ENCODE measurements at regions not wholly inside any gene's neighbourhood (a gene's known extent, or its start where the extent isn't known, plus 50 kb on each side); places are given as distances from the start of the nearest gene placed in this dataset.
"Not testable (repeated sequence)": the region's sequence is repeated elsewhere in the genome, so short reads cannot be mapped to it uniquely, and the experiment has no call there.

GRCh38 chr22:27250886-27251285, 550.7 kb downstream of the MN1 start:
- Mint-ChIP-seq H3K9me3 (peaks cover 16% of the 10 kb centered on the region), H3K4me3 (no peak overlapping the region), H3K4me1 (peaks cover 12% of the 10 kb centered on the region), H3K27ac (no peak overlapping the region), H3K36me3 (no peaks in the 10 kb centered on the region)
- no peak for ATAC-seq
- no peak for DNase-seq (ENCODE audit: low spot score in 2 of 2)

GRCh38 chr22:27251563-27251962, 550.0 kb downstream of the MN1 start:
- Mint-ChIP-seq H3K36me3 (no peaks in the 10 kb centered on the region), H3K4me3 (no peak overlapping the region), H3K27ac (no peak overlapping the region), H3K4me1 (peaks cover 9% of the 10 kb centered on the region), H3K9me3 (peaks cover 15% of the 10 kb centered on the region)
- DNase-seq (ENCODE audit: low spot score in 2 of 2) (no peak), ATAC-seq (no peak)

GRCh38 chr22:27252282-27253049, 549.1 kb downstream of the MN1 start:
- no peak for ATAC-seq
- no peak for DNase-seq (ENCODE audit: low spot score in 2 of 2)
- H3K4me3 Mint-ChIP-seq = no peak overlapping the region

DNA sequence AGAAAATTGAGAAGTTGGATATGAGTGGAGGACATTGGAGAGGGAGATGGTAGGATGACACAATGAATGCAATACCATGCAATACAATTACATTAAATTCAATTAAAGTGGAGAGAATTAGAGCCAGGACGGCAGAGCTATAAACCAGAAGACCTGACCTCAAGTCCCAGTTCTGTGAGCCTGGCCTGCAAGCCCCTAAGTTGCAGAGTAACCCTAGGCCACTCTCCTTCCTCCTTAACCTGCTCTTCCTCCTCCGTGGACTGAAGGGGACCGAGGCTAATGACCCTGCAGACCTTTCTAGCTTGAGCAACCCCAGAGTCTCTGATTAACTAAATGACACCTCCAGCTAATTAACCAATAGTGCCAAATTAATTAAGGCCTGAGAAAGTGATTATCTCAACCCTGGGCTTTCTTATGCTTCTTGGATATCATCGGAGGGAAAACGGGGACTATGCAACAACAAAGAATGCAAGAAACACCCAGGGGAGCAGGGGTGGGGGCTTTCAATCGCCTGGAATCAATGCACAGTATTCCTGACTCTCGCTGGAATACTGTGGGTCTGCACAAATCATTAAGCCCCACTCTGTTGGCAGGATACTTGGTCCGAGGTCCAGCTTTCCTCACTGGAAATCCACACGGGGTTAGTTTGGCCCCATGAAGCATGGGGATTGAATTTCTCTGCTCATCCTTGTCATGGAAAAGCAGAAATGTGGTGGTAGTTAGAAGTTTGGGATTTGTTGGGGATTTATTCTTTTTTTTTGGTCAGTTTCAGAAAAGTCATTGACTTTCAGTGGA, 548.3 kb downstream of the MN1 start:
- no peak for ATAC-seq
- DNase-seq (ENCODE audit: low spot score in 2 of 2) = no peak
- no peak overlapping the region for H3K4me3 Mint-ChIP-seq

More at GRCh38 chr22:27252282-27253049, 549.1 kb downstream of the MN1 start:
- Mint-ChIP-seq H3K9me3 (peaks cover 12% of the 10 kb centered on the region), H3K4me1 (no peaks in the 10 kb centered on the region), H3K27ac (no peak overlapping the region), H3K36me3 (no peaks in the 10 kb centered on the region)

DNA sequence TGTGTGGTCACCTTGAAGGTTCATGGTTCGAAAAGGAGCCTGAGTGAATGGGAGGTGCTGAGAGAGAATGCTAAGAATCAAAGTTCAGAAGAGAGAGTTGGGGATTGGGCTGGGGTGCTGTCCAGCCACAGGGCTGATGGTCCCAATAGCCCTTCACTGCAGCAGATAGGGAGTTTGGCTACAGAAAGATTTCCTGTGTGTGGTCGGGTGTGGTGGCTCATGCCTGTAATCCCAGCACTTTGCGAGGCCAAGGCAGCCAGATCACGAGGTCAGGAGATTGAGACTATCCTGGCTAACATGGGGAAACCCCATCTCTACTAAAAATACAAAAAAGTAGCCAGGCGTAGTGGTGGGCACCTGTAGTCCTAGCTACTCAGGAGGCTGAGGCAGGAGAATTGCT, 547.5 kb downstream of the MN1 start:
- H3K4me3 Mint-ChIP-seq, H3K27ac Mint-ChIP-seq, H3K36me3 Mint-ChIP-seq: not testable (repeated sequence)

More for the DNA sequence above, 548.3 kb downstream of the MN1 start:
- Mint-ChIP-seq H3K9me3 (peaks cover 12% of the 10 kb centered on the region), H3K36me3 (no peaks in the 10 kb centered on the region), H3K4me1 (no peaks in the 10 kb centered on the region), H3K27ac (no peak overlapping the region)

DNA sequence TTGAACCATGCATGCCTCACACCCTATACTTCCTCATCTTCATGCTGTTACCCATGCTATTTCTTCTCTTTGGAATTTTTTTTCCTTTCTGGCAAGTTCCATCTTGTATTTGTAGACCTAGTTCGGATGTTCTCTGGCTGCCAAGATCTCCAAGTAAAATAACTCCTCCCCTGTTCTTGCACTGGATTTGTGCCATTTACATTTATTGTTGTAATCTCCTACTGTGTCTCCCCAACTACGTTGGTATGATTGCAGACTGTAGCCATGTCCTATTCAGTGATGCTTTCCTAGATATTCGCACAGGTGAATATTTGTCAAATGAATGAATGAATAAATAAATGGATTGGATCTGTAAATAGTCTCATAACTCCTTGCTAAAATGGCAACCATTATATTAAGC, 546.0 kb downstream of the MN1 start:
- Mint-ChIP-seq H3K4me1 (peaks cover 6% of the 10 kb centered on the region), H3K36me3 (no peaks in the 10 kb centered on the region), H3K4me3 (no peak overlapping the region), H3K9me3 (peaks cover 12% of the 10 kb centered on the region), H3K27ac (no peak overlapping the region)
- DNase-seq (ENCODE audit: low spot score in 2 of 2) = no peak
- no peak for ATAC-seq

More for the DNA sequence above, 547.5 kb downstream of the MN1 start:
- H3K9me3 Mint-ChIP-seq = peaks cover 12% of the 10 kb centered on the region
- H3K4me1 Mint-ChIP-seq; ATAC-seq; DNase-seq (ENCODE audit: low spot score in 2 of 2): not testable (repeated sequence)

GRCh38 chr22:27257987-27258386, 543.6 kb downstream of the MN1 start:
- H3K9me3 Mint-ChIP-seq = peaks cover 12% of the 10 kb centered on the region
- H3K4me1 Mint-ChIP-seq = peaks cover 6% of the 10 kb centered on the region
- H3K36me3 Mint-ChIP-seq = no peaks in the 10 kb centered on the region
- H3K4me3 Mint-ChIP-seq = no peak overlapping the region
- H3K27ac Mint-ChIP-seq = no peak overlapping the region
- no peak for DNase-seq (ENCODE audit: low spot score in 2 of 2)
- no peak for ATAC-seq

DNA sequence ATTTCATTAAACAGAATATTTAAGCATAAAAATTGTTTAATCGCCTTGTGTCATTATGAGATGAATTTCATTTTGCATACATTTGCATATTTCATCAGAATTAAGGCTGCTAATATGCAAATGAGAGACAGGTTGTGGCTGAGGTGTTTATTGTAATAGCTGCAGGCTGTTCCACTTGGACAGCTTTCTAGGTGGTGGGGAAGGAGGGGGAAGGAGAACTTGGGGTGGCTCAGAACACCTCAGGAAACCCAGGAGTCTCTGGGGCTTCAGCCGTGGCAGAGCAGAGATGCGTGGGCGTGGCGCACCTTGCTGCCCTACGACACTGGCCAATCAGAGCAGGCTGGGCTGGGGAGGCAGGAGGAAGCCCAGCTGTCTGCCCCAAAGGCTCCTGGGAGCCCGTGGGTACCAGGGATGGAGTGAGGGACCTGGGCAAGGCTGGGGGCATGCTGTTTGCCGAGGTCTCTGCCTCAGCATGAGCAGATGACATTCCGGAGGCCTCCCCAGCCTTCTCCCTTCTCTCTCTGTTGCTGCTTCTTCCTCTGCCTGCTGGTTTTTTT, 542.9 kb downstream of the MN1 start:
- H3K27ac Mint-ChIP-seq = no peak overlapping the region
- ATAC-seq = no peak
- DNase-seq (ENCODE audit: low spot score in 2 of 2) = no peak
- H3K4me1 Mint-ChIP-seq = peaks cover 6% of the 10 kb centered on the region
- H3K36me3 Mint-ChIP-seq = no peaks in the 10 kb centered on the region
- H3K9me3 Mint-ChIP-seq = peaks cover 16% of the 10 kb centered on the region
- no peak overlapping the region for H3K4me3 Mint-ChIP-seq

DNA sequence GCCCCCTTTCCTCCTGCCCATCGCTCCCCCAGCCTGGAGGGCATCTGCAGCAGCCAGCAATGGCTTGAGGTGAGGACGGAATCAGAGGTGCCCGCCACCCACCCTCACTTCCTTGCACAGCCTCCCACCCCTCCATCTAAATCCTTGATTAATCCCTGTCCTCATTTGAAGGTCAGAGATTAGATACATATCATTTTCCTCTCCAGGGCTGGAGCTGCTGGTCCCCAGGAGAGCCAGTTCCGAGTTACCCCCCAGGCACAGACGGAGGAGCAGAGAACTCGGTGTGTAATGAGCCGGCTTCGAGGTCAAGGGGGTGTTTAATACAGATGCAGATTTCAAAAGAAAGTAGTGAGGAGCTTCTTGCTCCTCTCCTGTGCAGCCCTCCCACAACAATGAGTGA, 542.1 kb downstream of the MN1 start:
- no peak for DNase-seq (ENCODE audit: low spot score in 2 of 2)
- no peak overlapping the region for H3K4me3 Mint-ChIP-seq
- H3K27ac Mint-ChIP-seq = no peak overlapping the region
- no peaks in the 10 kb centered on the region for H3K36me3 Mint-ChIP-seq
- ATAC-seq = no peak
- peaks cover 6% of the 10 kb centered on the region for H3K4me1 Mint-ChIP-seq
- H3K9me3 Mint-ChIP-seq = peaks cover 19% of the 10 kb centered on the region

DNA sequence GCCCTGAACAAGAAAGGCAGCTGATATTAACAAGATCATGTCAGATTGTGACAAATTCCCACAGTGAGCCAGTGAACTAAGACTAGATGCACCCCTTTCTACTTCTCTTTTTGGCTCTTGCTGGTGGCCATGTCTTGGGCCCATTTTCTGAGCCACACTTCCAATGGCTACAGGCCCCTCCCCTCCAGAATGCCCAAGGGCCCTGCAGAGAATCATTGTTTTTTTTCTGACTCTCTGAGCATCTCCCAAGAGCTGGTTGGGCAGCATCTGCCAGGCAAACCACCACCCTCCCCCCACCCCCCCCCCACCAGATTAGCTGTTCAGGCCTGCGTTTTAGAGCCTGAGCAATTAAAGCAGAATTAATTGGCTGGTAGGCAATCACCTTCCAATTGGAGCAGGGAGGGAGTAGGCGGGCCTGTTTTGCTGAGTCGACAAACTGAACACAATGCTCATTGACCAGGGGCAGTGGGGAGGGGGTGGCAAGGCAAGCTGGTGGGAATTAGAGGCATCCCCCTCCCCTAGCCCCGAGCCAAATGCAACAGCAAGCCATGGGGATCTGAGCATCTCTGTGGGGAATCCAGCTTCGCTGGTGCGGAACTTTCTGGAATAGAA, 541.4 kb downstream of the MN1 start:
- DNase-seq (ENCODE audit: low spot score in 2 of 2) (no peak), ATAC-seq (no peak)
- Mint-ChIP-seq H3K27ac (no peak overlapping the region), H3K4me1 (peaks cover 6% of the 10 kb centered on the region), H3K36me3 (no peaks in the 10 kb centered on the region), H3K9me3 (peaks cover 19% of the 10 kb centered on the region), H3K4me3 (no peak overlapping the region)

DNA sequence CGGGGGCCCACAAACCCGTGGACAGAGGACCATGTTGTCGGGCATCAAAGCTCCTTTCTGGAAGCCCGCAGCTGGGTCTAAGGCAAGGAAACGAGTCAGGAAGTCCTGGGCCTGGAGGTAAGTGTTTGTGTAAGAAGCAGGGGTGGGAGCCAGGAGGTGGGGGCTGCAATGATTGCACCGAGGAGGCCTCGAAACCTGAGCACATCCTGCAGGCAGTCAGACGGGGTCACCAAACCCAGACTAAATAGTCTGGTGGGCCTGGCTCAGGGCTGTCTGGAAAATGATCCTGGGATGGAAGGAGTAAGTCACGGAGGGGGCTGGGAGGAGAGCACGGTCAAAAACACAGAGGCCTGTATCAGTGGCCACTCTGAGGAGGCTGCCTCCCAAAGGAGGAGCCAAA, 539.2 kb downstream of the MN1 start:
- H3K27ac Mint-ChIP-seq = no peak overlapping the region
- peaks cover 9% of the 10 kb centered on the region for H3K9me3 Mint-ChIP-seq
- DNase-seq (ENCODE audit: low spot score in 2 of 2) (no peak), ATAC-seq (no peak)
- H3K4me3 Mint-ChIP-seq = no peak overlapping the region
- H3K4me1 Mint-ChIP-seq = peaks cover 6% of the 10 kb centered on the region
- no peaks in the 10 kb centered on the region for H3K36me3 Mint-ChIP-seq

DNA sequence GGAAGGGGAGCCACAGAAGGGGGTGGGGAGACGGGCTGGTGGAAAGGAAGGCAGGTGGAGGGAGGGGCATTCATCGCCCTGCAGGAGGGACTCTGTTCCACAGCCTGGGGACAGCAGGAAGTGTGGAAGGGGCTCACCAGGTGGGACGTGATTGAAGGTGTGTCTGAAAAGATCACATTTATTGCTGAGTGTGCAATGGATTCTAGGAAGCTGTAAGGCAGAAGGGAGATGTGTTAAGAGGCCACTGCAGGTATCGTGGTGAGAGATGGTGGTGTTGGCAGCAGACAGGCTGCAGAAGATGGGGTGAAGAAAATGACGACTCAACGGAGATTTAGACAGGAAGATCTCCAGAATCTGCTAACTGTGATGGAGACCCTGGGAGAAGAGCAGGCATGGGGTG, 537.4 kb downstream of the MN1 start:
- Mint-ChIP-seq H3K27ac (no peak overlapping the region), H3K9me3 (peaks cover 9% of the 10 kb centered on the region), H3K4me3 (no peak overlapping the region), H3K36me3 (no peaks in the 10 kb centered on the region), H3K4me1 (peaks cover 2% of the 10 kb centered on the region)
- no peak for ATAC-seq
- DNase-seq (ENCODE audit: low spot score in 2 of 2) = no peak

DNA sequence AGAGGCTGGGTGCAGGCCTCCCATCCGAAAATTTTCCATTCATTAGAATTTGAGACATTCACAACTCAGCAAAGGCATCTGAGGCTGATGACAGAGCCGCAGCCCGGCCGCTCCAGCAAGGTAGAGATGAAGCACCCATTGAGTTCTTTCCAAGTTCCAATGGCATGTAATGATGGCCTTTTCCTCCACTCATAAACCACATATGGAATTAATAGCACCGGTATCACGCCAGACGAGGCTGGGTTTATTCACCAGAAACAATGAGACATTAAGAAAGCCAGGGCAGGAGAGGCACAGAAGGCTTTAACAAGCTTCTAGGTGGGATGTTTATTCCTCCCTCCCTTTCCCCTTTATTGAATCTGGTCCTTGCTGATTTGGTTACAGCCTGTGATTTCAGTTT, 534.4 kb downstream of the MN1 start:
- ATAC-seq (no peak), DNase-seq (ENCODE audit: low spot score in 2 of 2) (no peak)
- H3K36me3 Mint-ChIP-seq = no peaks in the 10 kb centered on the region
- H3K27ac Mint-ChIP-seq = no peak overlapping the region
- H3K4me3 Mint-ChIP-seq = no peak overlapping the region
- peaks cover 9% of the 10 kb centered on the region for H3K9me3 Mint-ChIP-seq
- H3K4me1 Mint-ChIP-seq = no peaks in the 10 kb centered on the region

DNA sequence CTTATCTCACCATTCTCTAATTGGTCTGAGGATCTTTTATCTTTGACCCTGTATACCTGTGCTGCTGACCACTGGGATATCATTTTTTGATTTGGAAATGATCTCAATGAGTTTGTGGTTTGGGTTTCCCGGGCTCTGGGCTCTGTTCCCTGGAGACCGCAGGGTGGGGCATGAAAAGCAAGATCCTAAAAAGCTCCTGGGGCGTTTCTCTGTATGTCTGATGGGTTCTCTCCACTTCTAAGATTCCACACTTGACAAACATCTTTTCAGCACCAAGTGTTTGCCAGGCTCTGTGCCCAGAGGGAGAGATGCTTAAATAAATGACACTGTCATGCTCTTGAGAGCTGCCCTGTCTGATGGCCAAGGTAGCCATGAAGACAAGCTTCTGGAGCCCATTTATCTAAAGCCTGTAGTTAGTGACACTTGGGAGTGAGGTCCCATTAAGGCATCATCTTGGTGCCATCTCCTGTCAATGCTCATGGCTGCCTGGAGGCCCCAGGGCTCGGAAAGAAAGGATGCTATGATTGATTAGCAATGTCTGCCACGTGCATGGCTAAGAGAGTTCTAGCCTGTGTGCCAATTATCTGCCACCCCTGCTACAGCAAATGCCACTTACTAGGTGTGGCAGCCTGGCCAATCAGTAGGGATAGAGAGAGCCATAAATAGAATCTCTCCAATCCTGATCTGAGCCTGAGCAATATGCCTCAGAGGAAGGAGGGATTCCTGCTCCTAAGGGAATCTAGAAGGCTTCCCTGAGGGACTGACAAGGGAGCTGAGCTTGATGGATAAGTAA, 531.6 kb downstream of the MN1 start:
- Mint-ChIP-seq H3K4me1 (no peaks in the 10 kb centered on the region), H3K36me3 (no peaks in the 10 kb centered on the region), H3K4me3 (no peak overlapping the region), H3K9me3 (no peaks in the 10 kb centered on the region), H3K27ac (no peak overlapping the region)
- ATAC-seq (no peak), DNase-seq (ENCODE audit: low spot score in 2 of 2) (no peak)
